HepG2 (cell line): ENCODE measurements at regions not wholly inside any gene's neighbourhood (a gene's known extent, or its start where the extent isn't known, plus 50 kb on each side); places are given as distances from the start of the nearest gene placed in this dataset.
"Not testable (repeated sequence)": the region's sequence is repeated elsewhere in the genome, so short reads cannot be mapped to it uniquely, and the experiment has no call there.

Experiments
- YY1 ChIP-seq: IDR thresholded peaks from 2 replicates; pipeline ENCODE4 v1.6.1; 2011; ENCODE audit warnings: low read length, low read depth, moderate library complexity, mild to moderate bottlenecking; ENCODE audit not compliant: insufficient read depth, insufficient replicate concordance
- ZNF160 ChIP-seq: sonication (generic); formaldehyde crosslinking; IDR thresholded peaks from 2 replicates; pipeline ENCODE4 v1.8.0; 2022; ENCODE audit warnings: mild to moderate bottlenecking, inconsistent platforms, missing genetic modification reagents
- TF ChIP-seq, protein P1 (sequence below), 2 experiments: IDR thresholded peaks; 2 replicates each; pipeline ENCODE4 v1.6.1; 2011 to 2012; ENCODE audit warnings: low read length in 2 of 2, borderline replicate concordance in 1 of 2, low read depth in 1 of 2, mild to moderate bottlenecking in 1 of 2, moderate library complexity in 1 of 2
- TF ChIP-seq, protein P2 (sequence below): sonication (generic); formaldehyde crosslinking; IDR thresholded peaks from 2 replicates; pipeline ENCODE4 v1.5.0; 2020; ENCODE audit warnings: mild to moderate bottlenecking, missing genetic modification reagents, moderate library complexity
- TF ChIP-seq, protein P3 (sequence below): sonication (generic); formaldehyde crosslinking; IDR thresholded peaks from 2 replicates; pipeline ENCODE4 v1.8.0; 2022; ENCODE audit warnings: missing genetic modification reagents, mild to moderate bottlenecking, moderate library complexity, borderline replicate concordance

DNA sequence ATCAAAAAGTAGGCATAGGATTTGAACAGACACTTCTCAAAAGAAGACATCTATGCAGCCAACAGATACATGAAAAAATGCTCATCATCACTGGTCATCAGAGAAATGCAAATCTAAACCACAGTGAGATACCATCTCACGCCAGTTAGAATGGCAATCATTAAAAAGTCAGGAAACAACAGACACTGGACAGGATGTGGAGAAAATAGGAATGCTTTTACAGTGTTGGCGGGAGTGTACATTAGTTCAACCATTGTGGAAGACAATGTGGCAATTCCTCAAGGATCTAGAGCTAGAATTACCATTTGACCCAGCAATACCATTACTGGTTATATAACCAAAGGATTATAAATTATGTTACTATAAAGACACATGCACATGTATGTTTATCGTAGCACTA, 424.0 kb downstream of the SATB2 start:
- TF ChIP-seq, protein P1, sequence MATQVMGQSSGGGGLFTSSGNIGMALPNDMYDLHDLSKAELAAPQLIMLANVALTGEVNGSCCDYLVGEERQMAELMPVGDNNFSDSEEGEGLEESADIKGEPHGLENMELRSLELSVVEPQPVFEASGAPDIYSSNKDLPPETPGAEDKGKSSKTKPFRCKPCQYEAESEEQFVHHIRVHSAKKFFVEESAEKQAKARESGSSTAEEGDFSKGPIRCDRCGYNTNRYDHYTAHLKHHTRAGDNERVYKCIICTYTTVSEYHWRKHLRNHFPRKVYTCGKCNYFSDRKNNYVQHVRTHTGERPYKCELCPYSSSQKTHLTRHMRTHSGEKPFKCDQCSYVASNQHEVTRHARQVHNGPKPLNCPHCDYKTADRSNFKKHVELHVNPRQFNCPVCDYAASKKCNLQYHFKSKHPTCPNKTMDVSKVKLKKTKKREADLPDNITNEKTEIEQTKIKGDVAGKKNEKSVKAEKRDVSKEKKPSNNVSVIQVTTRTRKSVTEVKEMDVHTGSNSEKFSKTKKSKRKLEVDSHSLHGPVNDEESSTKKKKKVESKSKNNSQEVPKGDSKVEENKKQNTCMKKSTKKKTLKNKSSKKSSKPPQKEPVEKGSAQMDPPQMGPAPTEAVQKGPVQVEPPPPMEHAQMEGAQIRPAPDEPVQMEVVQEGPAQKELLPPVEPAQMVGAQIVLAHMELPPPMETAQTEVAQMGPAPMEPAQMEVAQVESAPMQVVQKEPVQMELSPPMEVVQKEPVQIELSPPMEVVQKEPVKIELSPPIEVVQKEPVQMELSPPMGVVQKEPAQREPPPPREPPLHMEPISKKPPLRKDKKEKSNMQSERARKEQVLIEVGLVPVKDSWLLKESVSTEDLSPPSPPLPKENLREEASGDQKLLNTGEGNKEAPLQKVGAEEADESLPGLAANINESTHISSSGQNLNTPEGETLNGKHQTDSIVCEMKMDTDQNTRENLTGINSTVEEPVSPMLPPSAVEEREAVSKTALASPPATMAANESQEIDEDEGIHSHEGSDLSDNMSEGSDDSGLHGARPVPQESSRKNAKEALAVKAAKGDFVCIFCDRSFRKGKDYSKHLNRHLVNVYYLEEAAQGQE (IDR thresholded peaks at IDR 0.05; ENCODE audit: borderline replicate concordance in 1 of 2, low read depth in 1 of 2, low read length in 2 of 2) = not testable (repeated sequence)
- TF ChIP-seq, protein P2, sequence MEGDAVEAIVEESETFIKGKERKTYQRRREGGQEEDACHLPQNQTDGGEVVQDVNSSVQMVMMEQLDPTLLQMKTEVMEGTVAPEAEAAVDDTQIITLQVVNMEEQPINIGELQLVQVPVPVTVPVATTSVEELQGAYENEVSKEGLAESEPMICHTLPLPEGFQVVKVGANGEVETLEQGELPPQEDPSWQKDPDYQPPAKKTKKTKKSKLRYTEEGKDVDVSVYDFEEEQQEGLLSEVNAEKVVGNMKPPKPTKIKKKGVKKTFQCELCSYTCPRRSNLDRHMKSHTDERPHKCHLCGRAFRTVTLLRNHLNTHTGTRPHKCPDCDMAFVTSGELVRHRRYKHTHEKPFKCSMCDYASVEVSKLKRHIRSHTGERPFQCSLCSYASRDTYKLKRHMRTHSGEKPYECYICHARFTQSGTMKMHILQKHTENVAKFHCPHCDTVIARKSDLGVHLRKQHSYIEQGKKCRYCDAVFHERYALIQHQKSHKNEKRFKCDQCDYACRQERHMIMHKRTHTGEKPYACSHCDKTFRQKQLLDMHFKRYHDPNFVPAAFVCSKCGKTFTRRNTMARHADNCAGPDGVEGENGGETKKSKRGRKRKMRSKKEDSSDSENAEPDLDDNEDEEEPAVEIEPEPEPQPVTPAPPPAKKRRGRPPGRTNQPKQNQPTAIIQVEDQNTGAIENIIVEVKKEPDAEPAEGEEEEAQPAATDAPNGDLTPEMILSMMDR (CRISPR knock-in tag) = not testable (repeated sequence)
- TF ChIP-seq YY1; ZNF160 (CRISPR knock-in tag): not testable (repeated sequence)
- TF ChIP-seq, protein P3, sequence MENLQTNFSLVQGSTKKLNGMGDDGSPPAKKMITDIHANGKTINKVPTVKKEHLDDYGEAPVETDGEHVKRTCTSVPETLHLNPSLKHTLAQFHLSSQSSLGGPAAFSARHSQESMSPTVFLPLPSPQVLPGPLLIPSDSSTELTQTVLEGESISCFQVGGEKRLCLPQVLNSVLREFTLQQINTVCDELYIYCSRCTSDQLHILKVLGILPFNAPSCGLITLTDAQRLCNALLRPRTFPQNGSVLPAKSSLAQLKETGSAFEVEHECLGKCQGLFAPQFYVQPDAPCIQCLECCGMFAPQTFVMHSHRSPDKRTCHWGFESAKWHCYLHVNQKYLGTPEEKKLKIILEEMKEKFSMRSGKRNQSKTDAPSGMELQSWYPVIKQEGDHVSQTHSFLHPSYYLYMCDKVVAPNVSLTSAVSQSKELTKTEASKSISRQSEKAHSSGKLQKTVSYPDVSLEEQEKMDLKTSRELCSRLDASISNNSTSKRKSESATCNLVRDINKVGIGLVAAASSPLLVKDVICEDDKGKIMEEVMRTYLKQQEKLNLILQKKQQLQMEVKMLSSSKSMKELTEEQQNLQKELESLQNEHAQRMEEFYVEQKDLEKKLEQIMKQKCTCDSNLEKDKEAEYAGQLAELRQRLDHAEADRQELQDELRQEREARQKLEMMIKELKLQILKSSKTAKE (CRISPR knock-in tag) = not testable (repeated sequence)
